ENCODE measurements at regions not wholly inside any gene's neighbourhood (a gene's known extent, or its start where the extent isn't known, plus 50 kb on each side); places are given as distances from the start of the nearest gene placed in this dataset.

DNA sequence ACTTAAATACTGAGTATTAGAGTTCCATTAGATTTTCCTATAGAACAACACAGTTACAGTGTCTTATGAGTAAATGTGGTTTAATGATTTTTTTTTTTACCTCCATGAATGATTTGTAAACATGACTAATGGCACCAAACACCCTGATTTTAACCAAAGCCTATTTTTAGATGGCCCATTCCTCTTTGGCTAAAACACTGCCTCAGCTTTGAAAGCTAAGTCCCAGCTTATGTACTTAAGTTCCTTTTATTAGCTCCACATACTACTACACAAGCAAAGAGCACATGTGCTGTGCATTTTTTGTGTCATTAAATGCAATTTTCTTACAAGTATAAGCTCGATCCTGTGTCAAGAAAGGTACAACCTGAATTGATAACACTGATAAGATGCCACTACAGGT is 575.6 kb upstream of the PITX2 start:
- DNase-seq = no peak

- DNase-seq = no peak
These were observed 581.9 kb upstream of the PITX2 start for GRCh38 chr4:111204797-111205196.

DNA sequence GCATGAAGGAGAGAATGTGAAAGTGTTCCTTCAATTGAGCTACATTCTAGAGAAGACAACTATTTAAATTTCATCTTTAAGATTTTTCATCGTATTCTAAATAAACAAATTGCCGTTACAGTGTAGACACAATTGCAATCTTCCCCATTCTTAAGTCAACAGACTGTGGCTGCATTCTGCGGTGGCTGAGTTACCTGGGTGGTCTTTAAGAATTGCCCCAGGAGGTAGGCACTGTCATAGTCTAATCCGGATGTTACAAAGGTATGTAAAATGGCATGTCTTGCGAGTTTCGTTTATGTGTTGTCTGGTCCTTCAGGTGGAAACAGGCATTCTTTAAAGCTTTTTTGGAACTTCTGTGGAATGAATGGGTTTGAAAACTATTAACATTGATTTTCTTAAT is 586.1 kb upstream of the PITX2 start:
- DNase-seq = no peak

- DNase-seq = no peak
These were observed 586.8 kb upstream of the PITX2 start for GRCh38 chr4:111209706-111210105.

DNA sequence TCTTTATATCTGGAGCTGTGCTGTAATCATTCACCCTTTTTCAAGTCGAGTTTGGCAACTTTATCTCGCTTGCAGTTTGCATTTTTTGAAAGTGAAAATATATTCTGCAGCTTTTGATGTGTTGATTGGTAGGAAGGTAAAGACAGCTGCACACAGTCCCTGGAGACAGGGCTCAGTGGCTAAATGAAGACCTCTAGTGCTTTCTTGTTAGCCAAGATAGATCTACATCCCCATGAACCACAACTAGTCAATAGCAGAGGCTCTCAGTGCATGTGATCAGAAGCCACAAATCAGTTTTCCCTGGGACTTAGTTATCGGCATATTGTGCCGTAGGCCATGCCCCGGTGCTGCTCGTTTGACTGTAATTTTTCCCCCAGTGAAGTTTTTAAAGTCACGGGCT is 587.7 kb upstream of the PITX2 start:
- DNase-seq = no peak

- no peak for DNase-seq
These were observed 590.7 kb upstream of the PITX2 start for GRCh38 chr4:111213531-111213930.

DNA sequence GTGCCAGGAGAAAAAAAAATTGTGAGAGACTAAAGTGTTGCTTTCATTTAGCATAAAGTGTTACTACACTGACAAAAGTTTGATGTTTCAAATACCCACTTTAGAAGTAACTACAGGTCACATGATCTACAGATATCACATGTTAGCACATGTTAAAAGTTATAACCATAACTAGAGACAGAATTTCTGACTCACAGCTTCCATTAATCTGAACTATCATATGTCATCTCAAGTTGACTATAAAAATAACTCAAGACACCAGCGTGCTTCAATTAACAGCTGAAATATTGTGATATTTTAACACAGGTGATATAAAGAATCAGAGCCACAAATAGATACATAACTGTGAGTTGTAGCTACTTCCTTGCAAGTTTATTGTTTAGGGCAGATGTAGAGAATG is 591.5 kb upstream of the PITX2 start:
- no peak for DNase-seq

DNA sequence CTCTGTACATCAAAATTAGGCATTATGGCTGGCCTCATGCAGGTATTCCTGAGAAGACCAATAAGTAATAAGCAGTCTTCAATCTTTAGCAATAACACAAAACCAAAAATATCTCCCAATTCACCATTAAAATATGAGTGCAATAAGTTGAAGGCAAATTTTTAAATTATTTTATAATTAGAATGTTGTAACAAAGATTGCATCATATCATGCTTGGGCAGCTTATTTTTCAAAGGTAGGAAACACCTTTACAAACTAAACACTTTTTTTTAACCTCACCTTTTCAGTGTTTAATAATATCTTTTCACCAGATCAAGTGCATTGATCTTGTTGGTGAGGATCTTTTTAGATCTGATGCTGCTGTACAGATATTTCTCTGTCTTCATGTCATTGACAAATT is 592.9 kb upstream of the PITX2 start:
- no peak for DNase-seq

GRCh38 chr4:111216791-111217190 is 593.9 kb upstream of the PITX2 start:
- DNase-seq = no peak

GRCh38 chr4:111221371-111221770 is 598.5 kb upstream of the PITX2 start:
- DNase-seq = no peak

- no peak for DNase-seq
These were observed 605.5 kb upstream of the PITX2 start for GRCh38 chr4:111228396-111228795.

- no peak for DNase-seq
These were observed 606.0 kb upstream of the PITX2 start for GRCh38 chr4:111228874-111229273.

GRCh38 chr4:111230265-111230664 is 607.4 kb upstream of the PITX2 start:
- DNase-seq = no peak

DNA sequence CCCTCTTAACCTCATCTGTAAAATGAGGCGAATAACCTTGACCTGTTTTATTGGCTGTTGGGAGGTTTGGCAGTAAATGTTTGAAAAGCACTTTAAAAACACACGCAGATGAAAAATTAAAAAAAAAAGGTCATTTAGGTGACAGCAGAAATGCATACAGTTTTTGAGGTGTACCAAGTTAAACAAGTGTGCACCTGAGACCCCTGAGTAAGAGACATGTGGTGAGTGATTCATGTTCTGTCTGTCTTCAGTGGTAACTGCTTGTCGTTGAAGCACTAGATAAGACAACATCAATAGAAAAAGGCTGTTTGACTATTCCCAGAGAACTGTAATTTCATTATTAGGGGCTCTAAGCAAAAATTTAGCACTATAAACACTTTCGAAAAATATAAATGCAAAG is 608.4 kb upstream of the PITX2 start:
- DNase-seq = no peak

GRCh38 chr4:111234939-111235338 is 612.1 kb upstream of the PITX2 start:
- DNase-seq = no peak

GRCh38 chr4:111263836-111264235 is 641.0 kb upstream of the PITX2 start:
- no peak for DNase-seq

DNA sequence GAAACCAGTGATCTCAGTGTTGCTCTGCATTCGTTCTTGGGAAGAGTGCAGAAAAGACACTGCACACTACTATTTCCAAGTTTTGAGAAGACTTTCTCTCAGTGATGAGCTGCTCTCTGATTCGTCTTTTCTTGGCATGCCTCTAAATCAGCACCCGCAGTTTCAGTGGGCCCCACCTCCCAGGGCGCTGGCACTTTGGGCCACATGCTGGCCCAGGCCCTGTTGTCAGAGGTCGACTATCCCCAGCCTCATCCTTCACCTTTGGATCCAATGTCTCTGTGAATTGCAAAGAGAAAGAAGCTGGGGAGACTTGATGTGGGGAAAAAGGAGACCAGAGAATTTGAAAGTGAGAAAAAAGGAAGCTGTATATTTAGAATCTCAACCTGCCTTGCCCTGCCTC is 644.1 kb upstream of the PITX2 start:
- no peak for DNase-seq

GRCh38 chr4:111267786-111268185 is 644.9 kb upstream of the PITX2 start:
- no peak for DNase-seq

DNA sequence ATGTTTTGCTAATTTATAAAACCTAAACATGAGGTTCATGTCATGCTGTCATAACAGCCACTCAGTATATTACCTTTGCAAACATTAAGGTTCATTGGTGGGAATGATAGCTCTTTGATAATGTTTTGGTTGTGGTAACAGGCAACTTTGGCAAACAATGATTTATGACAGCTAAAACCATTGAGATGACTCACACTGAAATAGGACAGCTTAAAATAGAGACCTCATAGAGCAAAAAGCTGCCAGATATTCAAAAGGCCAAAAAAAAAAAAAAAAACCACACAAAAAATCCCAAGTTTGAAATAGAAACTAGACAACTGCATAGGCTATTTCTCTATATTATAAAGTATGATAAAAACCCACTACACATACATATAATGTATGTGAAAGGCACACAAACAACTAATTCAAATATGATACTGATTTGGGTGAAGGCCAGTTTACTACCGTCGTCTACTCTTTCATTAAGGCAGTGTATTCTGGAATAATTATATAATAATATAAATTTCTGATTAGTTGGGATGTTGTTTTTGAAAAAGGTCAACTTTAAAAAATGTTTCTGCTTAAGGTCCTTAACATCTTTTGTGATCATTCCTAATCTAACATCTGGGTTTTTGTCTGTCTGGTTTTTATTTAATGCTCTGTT is 646.0 kb upstream of the PITX2 start:
- DNase-seq = no peak

DNA sequence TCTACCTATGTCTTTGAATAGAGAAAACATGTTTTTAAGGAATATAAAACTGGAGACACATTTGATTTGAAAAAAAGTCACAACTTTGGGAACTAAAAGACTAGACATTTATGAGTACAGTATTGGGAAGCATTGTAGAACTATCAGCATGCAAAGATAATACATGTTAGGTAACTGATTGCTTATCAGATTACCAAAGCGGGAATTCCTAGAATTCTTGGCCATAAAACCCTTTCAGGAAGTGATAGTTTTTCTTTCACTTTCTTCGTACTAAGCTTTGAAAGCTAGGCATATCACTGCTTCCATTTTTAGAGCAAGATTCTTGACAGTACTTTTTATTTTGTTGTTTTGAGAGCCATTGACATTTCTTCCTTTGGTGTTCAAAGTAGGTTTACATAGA is 646.6 kb upstream of the PITX2 start:
- no peak for DNase-seq

- DNase-seq = no peak
These were observed 651.2 kb upstream of the PITX2 start for GRCh38 chr4:111274060-111274459.

- DNase-seq = no peak
These were observed 651.6 kb upstream of the PITX2 start for GRCh38 chr4:111274486-111274885.

DNA sequence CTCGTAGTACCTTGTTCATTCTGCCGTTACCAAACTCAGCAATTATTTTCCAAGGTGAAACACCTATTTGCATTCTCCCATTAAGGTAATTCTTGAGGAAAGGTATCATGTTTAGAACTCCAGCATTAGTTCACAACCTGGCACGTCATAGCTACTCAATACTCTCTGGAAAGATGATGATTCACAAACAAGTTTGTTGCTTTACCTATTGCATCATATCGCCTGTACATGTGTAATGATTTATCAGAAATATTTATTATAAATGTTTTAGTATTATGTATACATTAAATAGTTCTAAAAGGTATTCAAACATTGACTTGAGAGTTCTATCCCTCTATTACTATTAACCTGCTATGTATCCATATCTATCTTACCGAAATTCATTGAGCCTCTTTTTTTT is 658.3 kb upstream of the PITX2 start:
- no peak for DNase-seq

DNA sequence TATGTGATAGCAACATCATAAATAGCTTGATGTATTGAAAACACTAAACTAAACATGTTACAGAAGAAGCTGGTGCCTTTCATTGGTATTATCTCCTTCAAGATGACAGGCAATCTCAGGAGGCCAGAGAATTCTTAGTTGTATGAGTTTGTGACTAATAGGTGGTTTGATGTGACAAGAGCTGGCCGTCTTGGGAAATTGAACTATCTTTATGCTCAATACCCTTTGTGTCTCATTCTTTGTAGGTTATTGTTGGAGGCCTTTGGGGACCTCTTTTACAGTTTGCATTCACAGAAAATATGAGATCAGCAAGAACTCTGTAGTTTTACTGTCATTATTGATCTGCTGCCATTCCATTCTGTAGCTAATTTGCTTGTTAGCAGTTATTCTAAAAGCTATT is 659.2 kb upstream of the PITX2 start:
- no peak for DNase-seq

DNA sequence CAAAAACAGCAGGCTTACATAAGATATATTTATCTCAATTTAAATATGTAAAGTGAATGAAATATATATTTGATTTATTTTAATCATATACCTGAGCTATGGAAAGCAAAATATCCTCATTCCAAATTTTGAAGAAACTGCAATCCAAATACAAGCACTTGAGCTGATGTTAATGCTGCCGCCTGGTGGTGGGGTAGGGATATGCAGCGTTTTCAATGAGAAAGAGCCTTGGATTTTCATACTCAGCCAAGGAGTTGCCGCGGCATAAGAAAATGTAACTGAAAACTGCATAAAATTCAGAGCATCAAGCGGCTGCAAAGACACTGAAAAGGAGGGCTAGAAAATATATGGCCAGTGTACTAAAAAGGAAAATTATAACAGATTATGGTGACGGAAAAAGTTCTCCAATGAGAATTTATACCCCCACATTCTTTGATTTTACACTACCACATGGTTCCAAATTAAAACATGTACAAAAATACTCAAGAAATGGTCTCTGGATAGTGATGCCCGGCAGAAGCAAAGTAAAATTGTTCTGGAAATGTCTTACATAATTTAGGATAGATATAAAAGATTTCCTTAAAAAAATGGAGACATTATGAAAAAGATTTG is 660.3 kb upstream of the PITX2 start:
- peak; percentile 59 for DNase-seq

All from activated CD4-positive, alpha-beta T cell treated with anti-CD3 and anti-CD28 coated beads, Interleukin-2, amount 50 U/mL, for 16 hours (primary cell).